ENCODE measurements at regions not wholly inside any gene's neighbourhood (a gene's known extent, or its start where the extent isn't known, plus 50 kb on each side); places are given as distances from the start of the nearest gene placed in this dataset.

DNA sequence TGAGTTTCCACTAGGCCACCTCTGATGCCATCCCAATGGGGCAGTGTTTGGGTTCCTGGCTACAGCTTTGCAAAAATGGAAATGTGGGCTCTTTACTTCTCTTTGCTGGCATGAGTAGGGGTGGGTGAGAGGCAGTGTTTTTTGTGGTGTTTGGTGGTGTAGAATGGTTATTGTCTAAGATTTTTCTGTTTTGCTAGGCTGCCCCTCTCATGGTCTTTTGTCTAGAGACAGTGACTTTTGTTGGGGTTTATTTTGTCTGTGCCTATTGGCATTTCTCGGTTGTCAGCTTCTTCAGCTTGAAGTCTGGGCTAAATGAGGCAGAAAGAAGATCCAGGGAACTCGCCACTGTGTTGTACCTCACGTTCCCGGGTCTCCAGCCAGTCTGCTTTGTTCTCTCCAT is 112.1 kb downstream of the CENPF start:
- no peak overlapping the region for H3K4me3 ChIP-seq (ENCODE audit: control insufficient read depth, low read depth, low read length)
- DNase-seq (ENCODE audit: low read depth) = no peak
- TF ChIP-seq, protein P1, sequence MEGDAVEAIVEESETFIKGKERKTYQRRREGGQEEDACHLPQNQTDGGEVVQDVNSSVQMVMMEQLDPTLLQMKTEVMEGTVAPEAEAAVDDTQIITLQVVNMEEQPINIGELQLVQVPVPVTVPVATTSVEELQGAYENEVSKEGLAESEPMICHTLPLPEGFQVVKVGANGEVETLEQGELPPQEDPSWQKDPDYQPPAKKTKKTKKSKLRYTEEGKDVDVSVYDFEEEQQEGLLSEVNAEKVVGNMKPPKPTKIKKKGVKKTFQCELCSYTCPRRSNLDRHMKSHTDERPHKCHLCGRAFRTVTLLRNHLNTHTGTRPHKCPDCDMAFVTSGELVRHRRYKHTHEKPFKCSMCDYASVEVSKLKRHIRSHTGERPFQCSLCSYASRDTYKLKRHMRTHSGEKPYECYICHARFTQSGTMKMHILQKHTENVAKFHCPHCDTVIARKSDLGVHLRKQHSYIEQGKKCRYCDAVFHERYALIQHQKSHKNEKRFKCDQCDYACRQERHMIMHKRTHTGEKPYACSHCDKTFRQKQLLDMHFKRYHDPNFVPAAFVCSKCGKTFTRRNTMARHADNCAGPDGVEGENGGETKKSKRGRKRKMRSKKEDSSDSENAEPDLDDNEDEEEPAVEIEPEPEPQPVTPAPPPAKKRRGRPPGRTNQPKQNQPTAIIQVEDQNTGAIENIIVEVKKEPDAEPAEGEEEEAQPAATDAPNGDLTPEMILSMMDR (IDR thresholded peaks at IDR 0.05; ENCODE audit: control insufficient read depth, insufficient read depth, low read depth, low read length, missing control alignments) = no peak

DNA sequence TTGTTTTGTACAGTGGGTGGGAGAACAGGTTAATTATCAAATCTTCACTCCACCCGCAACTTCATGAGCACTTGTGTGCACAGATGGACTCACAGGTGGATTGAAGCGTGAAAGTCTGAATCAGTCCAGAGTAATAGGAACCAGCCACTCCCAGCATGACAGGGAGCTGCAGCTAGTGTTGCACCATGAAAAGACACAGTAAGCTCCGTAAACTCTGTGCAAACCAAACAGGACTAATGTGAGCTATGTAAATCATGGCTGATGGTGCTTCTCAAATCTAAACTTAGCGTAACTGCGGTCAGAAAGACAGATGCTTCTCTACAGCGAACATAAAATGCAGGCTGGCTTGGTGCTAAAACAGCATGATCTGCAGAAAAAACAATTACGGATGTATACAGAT is 114.4 kb downstream of the CENPF start:
- TF ChIP-seq, protein P1 (IDR thresholded peaks at IDR 0.05; ENCODE audit: control insufficient read depth, insufficient read depth, low read depth, low read length, missing control alignments) = no peak
- no peak overlapping the region for H3K4me3 ChIP-seq (ENCODE audit: control insufficient read depth, low read depth, low read length)
- DNase-seq (ENCODE audit: low read depth) = no peak

DNA sequence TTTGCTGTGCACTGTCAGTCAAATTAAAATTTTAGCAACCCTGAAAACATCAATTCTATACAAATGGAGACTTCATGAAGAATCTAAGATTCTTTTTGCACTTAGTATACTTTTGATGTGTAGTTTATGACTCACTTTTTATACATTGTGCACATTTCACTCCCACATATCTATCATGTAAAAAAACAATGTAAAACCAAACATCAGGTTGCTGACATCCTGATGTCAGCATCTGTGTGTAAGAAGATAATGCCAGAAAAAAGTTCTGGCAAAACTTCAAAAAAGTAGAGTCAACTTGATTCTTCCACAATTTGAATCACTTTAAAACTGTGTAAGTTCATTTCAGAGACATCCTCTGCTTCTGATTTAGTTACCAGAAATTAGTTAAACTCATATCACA is 115.7 kb downstream of the CENPF start:
- no peak overlapping the region for H3K4me3 ChIP-seq (ENCODE audit: control insufficient read depth, low read depth, low read length)
- TF ChIP-seq, protein P1 (IDR thresholded peaks at IDR 0.05; ENCODE audit: control insufficient read depth, insufficient read depth, low read depth, low read length, missing control alignments) = no peak
- DNase-seq (ENCODE audit: low read depth) = no peak

DNA sequence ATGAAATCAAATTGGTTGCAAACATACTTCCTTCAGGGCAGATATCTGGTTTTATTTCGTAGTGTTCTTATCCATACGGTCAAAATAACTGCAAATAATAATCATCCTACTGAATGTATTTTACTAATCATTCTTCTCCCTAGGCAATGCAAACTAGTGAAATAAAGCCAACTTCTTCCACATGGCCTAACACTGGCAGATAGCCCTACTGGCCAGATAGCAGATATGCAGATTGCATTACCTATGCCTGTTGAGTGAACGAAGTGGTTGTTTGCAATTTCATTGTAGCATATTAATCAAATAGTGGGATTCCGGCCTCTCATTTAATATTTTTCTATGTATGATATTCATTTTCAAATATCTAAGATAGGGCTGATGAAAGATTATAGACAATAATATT is 116.2 kb downstream of the CENPF start:
- TF ChIP-seq, protein P1 (IDR thresholded peaks at IDR 0.05; ENCODE audit: control insufficient read depth, insufficient read depth, low read depth, low read length, missing control alignments) = peak; percentile 24
- DNase-seq (ENCODE audit: low read depth) = no peak
- H3K4me3 ChIP-seq (ENCODE audit: control insufficient read depth, low read depth, low read length) = no peak overlapping the region

DNA sequence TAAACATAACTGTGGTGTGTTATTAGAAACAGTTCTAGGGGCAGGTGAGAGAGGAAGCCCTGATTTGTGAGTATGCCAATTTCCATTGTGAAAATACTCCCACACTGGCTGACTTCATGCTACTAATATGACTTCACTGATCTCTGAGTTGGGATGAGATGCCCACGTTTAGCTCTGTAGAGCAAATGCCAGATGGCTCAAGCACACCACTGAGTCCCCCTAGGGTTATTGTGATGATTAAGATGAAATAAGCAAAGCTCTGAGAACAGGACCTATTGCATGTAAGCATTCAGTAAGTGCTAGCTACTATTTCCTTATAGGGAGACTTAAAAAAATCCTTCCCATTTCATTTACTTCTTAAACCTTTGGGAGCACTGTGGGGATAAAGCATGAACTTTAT is 117.6 kb downstream of the CENPF start:
- peak; percentile 3 for DNase-seq (ENCODE audit: low read depth)
- TF ChIP-seq, protein P1 (IDR thresholded peaks at IDR 0.05; ENCODE audit: control insufficient read depth, insufficient read depth, low read depth, low read length, missing control alignments) = no peak
- no peak overlapping the region for H3K4me3 ChIP-seq (ENCODE audit: control insufficient read depth, low read depth, low read length)

DNA sequence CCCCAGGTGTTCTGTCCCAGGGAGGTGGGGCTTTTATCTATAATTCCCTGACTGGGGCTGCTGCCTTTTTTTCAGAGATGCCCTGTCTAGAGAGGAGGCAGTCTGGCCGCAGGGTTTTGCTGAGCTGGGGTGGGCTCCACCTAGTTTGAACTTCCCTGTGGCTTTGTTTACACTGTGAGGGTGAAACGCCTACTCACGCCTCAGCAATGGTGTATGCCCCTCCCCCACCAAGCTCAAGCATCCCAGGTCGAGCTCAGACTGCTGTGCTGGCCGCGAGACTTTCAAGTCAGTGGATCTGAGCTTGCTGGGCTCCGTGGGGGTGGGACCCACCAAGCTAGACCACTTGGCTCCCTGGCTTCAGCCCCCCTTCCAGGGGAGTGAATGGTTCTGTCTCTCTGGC is 124.3 kb downstream of the CENPF start:
- no peak for DNase-seq (ENCODE audit: low read depth)
- H3K4me3 ChIP-seq (ENCODE audit: control insufficient read depth, low read depth, low read length) = no peak overlapping the region
- TF ChIP-seq, protein P1 (IDR thresholded peaks at IDR 0.05; ENCODE audit: control insufficient read depth, insufficient read depth, low read depth, low read length, missing control alignments) = no peak

DNA sequence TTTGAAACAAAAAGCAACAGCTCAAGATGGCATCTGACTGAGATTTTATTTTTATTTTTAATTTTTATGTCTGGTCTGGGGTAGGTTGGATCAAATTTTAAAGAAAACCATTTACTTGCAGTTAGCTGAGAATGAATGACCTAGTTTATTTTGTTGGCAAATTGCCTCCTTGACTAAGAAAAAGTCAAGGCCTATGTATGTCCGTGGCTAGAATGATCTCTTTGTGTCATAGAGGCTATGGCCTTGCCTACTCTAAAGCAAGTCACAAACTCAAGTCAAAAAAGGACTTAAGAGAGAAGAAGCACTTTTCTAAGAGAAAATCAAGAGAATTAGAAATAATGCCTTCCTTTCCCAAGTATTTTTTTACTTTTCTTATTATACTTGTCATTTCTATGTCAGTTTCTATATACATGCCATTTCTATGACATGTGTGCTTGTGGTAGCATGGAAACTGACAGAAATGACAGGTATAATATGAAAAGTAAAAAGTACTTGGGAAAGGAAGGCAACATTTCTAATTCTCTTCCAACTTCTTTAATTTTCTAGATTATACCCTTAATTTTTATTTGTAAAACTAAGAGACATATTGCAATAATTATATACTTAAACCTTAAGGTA is 136.7 kb downstream of the CENPF start:
- TF ChIP-seq, protein P1 (IDR thresholded peaks at IDR 0.05; ENCODE audit: control insufficient read depth, insufficient read depth, low read depth, low read length, missing control alignments) = no peak
- H3K4me3 ChIP-seq (ENCODE audit: control insufficient read depth, low read depth, low read length) = no peak overlapping the region

More for the DNA sequence above, 136.7 kb downstream of the CENPF start:
- DNase-seq (ENCODE audit: low read depth) = no peak
